Suppressor macrophage treated with lipopolysaccharide for 1 hour (primary cell): ENCODE measurements at regions not wholly inside any gene's neighbourhood (a gene's known extent, or its start where the extent isn't known, plus 50 kb on each side); places are given as distances from the start of the nearest gene placed in this dataset.
"Not testable (repeated sequence)": the region's sequence is repeated elsewhere in the genome, so short reads cannot be mapped to it uniquely, and the experiment has no call there.

Source experiments
- DNase-seq, 3 donors: peaks; one replicate each; pipeline ENCODE4 v3.0.0-alpha.2; 2020 to 2022

- no peak for DNase-seq
Measured at GRCh38 chr12:124377981-124378509, 83.2 kb downstream of the RFLNA start.

- DNase-seq: no peak
Measured at GRCh38 chr12:124376435-124376834, 81.5 kb downstream of the RFLNA start.

- DNase-seq: no peak
Measured at GRCh38 chr12:124375789-124376175, 80.9 kb downstream of the RFLNA start.

- no peak for DNase-seq
Measured at GRCh38 chr12:124375141-124375788, 80.4 kb downstream of the RFLNA start.

GRCh38 chr12:124374567-124374966 lies 79.7 kb downstream of the RFLNA start:
- DNase-seq: no peak

- DNase-seq: no peak
Measured at GRCh38 chr12:124374147-124374546, 79.3 kb downstream of the RFLNA start.

GRCh38 chr12:124373701-124374100 lies 78.8 kb downstream of the RFLNA start:
- not testable (repeated sequence) for DNase-seq

- DNase-seq: no peak
Measured at GRCh38 chr12:124372831-124373230, 77.9 kb downstream of the RFLNA start.

- no peak for DNase-seq
Measured at GRCh38 chr12:124371970-124372555, 77.2 kb downstream of the RFLNA start.

GRCh38 chr12:124371366-124371765 lies 76.5 kb downstream of the RFLNA start:
- DNase-seq: no peak

- no peak for DNase-seq
Measured at GRCh38 chr12:124370851-124371250, 76.0 kb downstream of the RFLNA start.

- no peak for DNase-seq
Measured at GRCh38 chr12:124370384-124370783, 75.5 kb downstream of the RFLNA start.

- DNase-seq: no peak
Measured at GRCh38 chr12:124369827-124370378, 75.0 kb downstream of the RFLNA start.

GRCh38 chr12:124369055-124369826 lies 74.3 kb downstream of the RFLNA start:
- no peak for DNase-seq

GRCh38 chr12:124368421-124369032 lies 73.6 kb downstream of the RFLNA start:
- no peak for DNase-seq

GRCh38 chr12:124365726-124366430 lies 71.0 kb downstream of the RFLNA start:
- DNase-seq: no peak
